Inflammatory macrophage treated with lipopolysaccharide for 4 hours (primary cell): ENCODE measurements at regions not wholly inside any gene's neighbourhood (a gene's known extent, or its start where the extent isn't known, plus 50 kb on each side); places are given as distances from the start of the nearest gene placed in this dataset.

ENCODE experiments used
- DNase-seq: peaks from one replicate; pipeline ENCODE4 v3.0.0-alpha.2; 2020

DNA sequence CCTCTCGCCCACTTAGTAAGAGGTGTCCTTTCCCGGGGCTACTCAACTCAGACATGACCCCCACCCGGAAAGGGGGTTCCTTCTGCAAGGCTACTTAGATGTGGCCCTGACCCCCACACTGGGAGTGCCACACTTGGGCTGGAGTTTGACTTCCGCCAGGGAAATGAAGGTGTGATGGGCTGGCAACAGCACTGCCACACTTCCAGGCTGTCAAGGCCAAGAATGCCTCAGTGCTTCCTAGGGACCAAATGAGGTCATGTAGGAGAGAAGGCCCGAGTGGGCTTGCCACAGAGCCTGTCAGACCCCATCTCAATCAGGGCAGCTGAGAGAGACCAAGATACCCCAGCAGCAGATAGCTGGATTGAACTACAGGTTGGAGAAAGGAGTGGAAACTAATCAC, 55.5 kb downstream of the DRD1 start:
- DNase-seq: no peak

DNA sequence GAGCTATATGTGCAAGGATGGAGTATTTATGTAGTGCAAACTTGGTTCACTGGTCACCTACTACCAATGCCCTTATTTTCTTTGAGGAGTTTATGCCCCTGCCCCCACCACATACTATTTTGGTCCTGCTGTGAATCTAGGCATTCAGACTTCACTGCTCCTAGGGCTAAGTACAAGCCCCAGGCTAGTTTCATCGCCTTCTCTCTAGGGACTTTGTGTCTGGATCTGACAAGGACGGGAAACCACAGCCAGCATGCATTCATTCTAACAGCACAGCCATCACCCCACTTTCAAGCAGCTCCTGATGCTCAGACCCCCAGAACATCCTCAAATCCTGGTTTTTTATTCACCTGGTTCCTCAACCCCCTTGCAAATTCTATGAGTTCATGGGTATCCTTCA, 56.8 kb downstream of the DRD1 start:
- no peak for DNase-seq

GRCh38 chr5:175386526-175386925, 57.5 kb downstream of the DRD1 start:
- no peak for DNase-seq

GRCh38 chr5:175385691-175386362, 58.2 kb downstream of the DRD1 start:
- DNase-seq: no peak

- DNase-seq: no peak
Observed at GRCh38 chr5:175384724-175385552, 59.0 kb downstream of the DRD1 start.

DNA sequence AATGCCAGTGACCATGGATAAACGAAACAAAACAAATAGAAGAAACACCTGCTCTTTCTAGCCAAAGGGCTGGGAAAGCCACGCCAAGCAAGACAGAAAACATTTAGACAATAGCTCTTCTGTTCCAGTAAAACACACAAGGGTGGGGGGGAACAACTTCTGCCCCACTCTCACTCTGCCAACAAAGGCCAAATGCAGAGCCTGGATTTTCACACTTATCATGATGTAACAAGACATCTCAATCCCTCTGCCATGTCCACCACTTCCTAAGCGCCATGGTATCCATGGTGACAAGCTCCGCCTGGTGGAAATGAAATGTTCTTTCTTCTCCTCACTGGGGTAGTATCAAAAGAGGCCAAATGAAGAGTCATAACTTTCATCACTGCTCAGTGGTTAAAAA, 60.6 kb downstream of the DRD1 start:
- DNase-seq: no peak

- DNase-seq: no peak
Observed at GRCh38 chr5:175382171-175382570, 61.8 kb downstream of the DRD1 start.

- no peak for DNase-seq
Observed at GRCh38 chr5:175381130-175381529, 62.9 kb downstream of the DRD1 start.

- no peak for DNase-seq
Observed at GRCh38 chr5:175380701-175381100, 63.3 kb downstream of the DRD1 start.

- no peak for DNase-seq
Observed at GRCh38 chr5:175379867-175380266, 64.1 kb downstream of the DRD1 start.

DNA sequence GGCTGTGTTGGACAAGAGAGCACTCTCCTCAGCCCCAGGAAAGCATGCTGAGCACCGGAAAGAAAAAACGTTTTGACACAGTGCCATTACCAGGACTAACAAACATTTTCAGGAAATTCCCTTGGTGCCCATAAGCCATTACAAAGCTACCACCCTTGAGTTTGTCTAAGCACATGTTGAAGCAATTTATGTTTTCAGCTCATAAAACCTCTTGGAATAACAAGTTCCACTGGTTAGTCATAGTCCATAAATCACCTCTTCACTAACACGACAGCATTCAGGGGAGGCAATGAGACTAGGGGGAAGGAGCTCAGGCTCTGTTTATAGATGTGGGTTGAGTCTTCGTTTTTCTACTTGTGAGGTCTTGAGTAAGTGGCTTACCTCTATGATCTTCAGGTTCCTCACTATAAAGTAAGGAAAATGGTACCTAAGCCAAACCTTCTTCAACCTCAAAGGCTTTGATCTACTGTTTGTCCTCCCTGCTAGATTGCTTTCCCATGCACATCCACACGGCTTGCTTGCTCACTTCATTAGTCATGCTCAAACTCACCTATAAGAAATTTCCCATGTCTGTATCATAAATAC, 65.4 kb downstream of the DRD1 start:
- DNase-seq: no peak

DNA sequence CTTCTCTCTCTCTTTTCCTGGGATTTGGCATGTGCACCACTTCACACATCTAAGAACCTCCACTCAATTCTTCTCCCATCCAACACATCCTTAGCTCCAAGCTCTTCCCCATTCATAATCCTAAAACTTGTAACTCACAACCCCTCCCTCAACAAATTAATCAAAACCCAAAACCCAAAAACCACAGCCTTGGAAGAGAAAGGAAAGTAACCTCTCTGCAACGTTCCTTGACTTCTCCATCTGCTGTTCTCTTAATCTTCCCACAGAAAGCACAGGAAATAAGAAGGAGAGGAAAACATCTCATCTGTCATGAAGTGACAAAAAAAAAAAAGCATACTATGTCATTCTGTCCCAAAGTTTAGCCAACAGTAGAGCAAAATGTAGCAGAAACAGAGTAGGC, 66.2 kb downstream of the DRD1 start:
- no peak for DNase-seq

DNA sequence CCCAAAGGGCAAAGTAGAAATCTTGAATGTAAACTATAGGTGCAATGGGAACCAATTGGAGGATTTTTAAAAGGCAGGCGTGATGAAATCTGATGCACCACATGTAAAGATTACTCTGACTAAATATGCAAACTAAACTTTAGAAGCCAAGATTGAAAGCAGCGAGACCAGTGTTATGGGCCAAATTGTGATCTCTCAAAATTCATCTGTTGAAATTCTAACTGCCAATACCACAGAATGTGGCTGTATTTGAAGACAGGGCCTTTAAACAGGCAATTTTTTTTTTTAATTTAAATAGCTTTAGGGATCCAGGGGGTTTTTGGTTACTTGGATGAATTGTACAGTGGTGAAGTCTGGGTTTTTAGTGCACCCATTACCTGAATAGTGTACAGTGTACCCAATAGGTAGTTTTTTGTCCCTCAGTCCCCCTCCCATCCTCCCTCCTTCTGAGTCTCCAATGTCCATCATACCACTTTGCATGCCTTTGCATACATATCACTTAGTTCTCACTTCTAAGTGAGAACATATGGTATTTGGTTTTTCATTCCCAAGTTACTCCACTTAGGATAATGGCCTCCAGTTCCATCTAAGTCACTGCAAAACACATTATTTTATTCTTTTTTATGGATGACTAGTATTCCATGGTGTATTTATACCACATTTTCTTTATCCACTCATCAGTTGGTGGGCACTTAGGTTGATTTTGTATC, 69.7 kb downstream of the DRD1 start:
- no peak for DNase-seq

DNA sequence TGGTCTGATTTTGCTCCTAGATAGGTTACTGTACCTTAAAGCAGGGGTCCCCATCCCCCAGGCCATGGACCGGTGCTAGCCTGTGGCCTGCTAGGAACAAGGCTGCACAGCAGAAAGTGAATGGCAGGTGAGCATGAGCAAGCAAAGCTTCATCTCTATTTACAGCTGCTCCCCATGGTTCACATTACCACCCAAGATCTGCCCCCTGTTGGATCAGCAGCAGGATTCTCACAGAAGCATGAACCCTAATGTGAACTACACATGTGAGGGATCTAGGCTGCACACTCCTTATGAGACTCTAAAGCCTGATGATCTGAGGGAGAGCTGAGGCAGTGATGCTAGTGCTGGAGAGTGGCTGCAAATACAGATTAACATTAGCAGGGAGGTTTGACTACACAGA, 78.1 kb downstream of the DRD1 start:
- DNase-seq: no peak

DNA sequence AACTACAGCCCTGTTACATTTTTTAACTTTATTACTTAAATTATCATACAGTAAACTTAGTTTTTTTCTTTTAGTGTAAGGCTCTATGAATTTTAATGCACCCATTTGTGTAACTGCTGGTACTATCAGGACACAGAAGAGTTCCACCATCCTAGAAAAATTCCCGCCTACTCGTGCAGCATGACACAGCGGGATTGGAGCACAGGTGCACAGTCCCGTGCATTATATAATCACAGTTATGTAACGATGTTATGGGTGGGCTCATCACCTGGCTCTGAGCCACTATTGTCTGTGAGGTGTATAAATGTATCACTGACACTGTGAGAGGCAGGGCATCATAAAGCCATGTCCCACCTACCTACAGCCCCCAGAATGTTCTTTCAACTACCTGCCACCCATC, 80.7 kb downstream of the DRD1 start:
- DNase-seq: no peak

- DNase-seq: no peak
Observed at GRCh38 chr5:175357995-175358394, 86.0 kb downstream of the DRD1 start.

DNA sequence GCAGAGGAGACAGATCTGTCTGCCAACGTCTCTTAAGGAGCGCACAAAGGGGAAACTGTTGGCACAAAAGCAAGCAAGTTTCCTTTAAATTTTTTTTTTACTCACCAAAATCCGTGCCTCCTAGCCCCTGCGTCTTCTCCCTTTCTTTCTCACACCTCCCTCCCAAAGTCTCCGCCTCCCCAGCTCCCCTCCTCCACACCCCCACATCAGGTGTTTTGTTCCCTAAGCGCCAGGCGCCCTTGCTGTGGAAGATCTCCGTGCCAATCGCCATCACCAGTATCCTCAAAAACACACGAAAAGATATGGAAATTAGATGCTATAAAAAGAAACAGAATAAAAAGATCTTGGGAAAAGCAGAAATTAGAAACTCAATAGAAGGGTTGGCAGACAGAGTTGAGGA, 87.6 kb downstream of the DRD1 start:
- DNase-seq: no peak

DNA sequence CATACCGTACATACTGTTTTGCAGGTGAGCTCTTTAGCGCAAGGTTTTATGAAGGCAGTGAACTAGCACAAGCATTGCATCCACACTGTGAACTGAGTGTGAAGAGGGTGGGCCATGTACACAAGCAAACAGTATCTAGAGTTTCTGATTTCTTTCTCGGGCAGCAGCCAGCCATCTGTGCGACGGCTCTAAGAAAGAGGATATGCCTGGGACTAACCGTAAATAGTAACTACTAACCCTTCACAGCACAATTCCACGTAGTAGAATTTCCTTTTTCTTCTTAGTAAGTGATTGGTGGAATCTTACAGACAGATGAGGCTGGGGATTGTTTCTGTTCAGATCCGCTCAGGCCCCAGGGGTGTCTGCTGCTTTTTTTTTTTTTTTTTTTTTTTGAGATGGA, 89.0 kb downstream of the DRD1 start:
- no peak for DNase-seq

DNA sequence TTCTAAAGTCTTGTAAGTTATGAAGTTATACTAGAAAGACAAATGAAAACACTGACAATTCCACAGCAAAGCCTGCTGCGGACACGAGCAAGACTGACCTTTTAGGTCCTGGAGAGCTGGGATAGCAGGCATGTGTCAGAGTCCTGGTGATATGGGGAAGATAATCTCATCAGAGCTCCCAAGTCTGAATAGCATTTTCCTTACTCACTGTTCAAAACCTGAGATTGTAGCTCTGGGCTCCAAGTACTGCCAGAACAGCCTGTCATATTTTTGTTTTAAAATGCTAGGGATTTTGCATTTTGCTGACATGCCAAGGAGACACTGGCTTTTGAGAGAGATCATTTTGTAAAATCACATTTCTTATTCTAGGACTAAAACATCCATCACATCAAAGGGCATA, 90.1 kb downstream of the DRD1 start:
- no peak for DNase-seq

- DNase-seq: no peak
Observed at GRCh38 chr5:175351897-175352590, 91.9 kb downstream of the DRD1 start.

- DNase-seq: no peak
Observed at GRCh38 chr5:175351126-175351525, 92.9 kb downstream of the DRD1 start.

DNA sequence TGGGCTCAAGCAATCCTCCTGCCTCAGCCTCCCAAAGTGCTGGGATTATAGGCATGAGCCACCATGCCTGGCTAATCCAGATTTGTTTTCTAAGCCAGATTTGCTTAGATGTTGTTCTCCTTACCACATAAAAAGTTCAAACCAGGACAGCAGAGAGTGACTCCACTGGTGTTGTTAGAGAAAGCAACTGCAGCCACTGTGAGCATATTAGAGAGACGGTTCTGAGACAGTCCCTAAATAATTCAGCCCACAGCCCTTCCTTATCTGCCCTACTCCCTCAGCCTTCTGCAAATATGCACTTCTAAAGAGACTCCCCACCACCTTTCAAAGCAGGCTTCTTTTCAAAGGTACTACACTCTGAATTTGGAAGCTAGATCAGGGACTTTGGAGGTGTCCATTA, 96.1 kb downstream of the DRD1 start:
- no peak for DNase-seq

- DNase-seq: no peak
Observed at GRCh38 chr5:175347027-175347426, 97.0 kb downstream of the DRD1 start.
